ENCODE measurements at regions not wholly inside any gene's neighbourhood (a gene's known extent, or its start where the extent isn't known, plus 50 kb on each side); places are given as distances from the start of the nearest gene placed in this dataset.

DNA sequence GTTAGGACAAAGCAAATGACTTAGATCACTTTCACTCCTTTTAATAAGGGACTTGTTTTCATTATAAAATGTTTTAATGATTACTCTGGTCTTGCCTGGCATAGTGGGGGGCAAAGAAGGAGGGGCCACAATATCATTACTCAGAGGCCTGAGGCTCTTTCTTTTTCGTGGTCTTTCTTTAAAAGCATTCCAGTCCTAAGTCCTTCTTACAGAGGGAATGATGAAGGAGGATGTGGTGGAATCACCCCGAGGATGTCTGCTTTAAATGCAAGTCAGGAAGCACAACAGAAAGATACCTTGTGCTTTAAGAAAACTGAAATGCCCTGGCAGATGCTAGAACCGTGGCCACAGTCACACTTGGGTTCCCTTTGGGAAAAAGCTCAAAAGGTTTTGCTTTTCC, 379.1 kb downstream of the INHBA start:
- no peaks in the 10 kb centered on the region for H4K20me1 ChIP-seq (ENCODE audit: control insufficient read depth, insufficient read depth, low read length, poor library complexity, severe bottlenecking)
- CTCF ChIA-PET = no interaction called here
- POLR2A ChIA-PET = no interaction called here
- H3K9me3 Mint-ChIP-seq (ENCODE audit: insufficient read depth) = no peaks in the 10 kb centered on the region
- no peak overlapping the region for H3K27ac ChIP-seq (ENCODE audit: low read length in 2 of 2)
- H3K4me1 ChIP-seq (ENCODE audit: control insufficient read depth in 2 of 2, insufficient read depth in 2 of 2, low read length in 2 of 2) = no peaks in the 10 kb centered on the region
- no peaks in the 10 kb centered on the region for H3K9me3 ChIP-seq (ENCODE audit: control extremely low read depth in 1 of 3, control insufficient read depth in 2 of 3, insufficient read depth in 1 of 3, low read length in 2 of 3)
- H3K27me3 Mint-ChIP-seq = peaks cover 3% of the 10 kb centered on the region
- intact Hi-C loops (cut with micrococcal nuclease) = no loop called here
- no peaks in the 10 kb centered on the region for H3K4me1 Mint-ChIP-seq
- no peak overlapping the region for H3K27ac Mint-ChIP-seq
- DNase-seq = no peak
- no peak overlapping the region for H3K4me2 ChIP-seq (replicated peaks; ENCODE audit: low read depth, low read length, poor library complexity, severe bottlenecking)
- H3K9ac ChIP-seq (ENCODE audit: low read length) = no peak overlapping the region
- no peaks in the 10 kb centered on the region for H3K36me3 ChIP-seq (replicated peaks in 1 of 2; ENCODE audit: control extremely low read depth in 1 of 2, control insufficient read depth in 1 of 2, extremely low read depth in 1 of 2, insufficient read depth in 2 of 2, low read length in 1 of 2)
- no peaks in the 10 kb centered on the region for H3K27me3 ChIP-seq (replicated peaks in 1 of 4; ENCODE audit: control extremely low read depth in 1 of 4, control insufficient read depth in 3 of 4, insufficient read depth in 4 of 4, low read length in 3 of 4)
- no peaks in the 10 kb centered on the region for H3K79me2 ChIP-seq (ENCODE audit: control insufficient read depth, insufficient read depth, low read length)
- no peak for ATAC-seq (ENCODE audit: low read depth)
- no peak overlapping the region for H3K4me3 Mint-ChIP-seq
- H3K4me3 ChIP-seq (ENCODE audit: control extremely low read depth in 1 of 5, extremely low read depth in 1 of 5, insufficient read depth in 1 of 5, low read depth in 2 of 5, low read length in 4 of 5) = no peak overlapping the region
- no peak overlapping the region for H2AFZ ChIP-seq (ENCODE audit: insufficient read depth, low read depth, low read length, poor library complexity, severe bottlenecking)
- WGBS (ENCODE audit: insufficient coverage) = no CpG with 5 or more reads among the region's 3 CpGs
- TF ChIP-seq CTCF (IDR thresholded peaks at IDR 0.05) = no peak
- no peak for TF ChIP-seq EZH2 (IDR thresholded peaks at IDR 0.05; ENCODE audit: borderline replicate concordance, insufficient read depth, low read depth, low read length, poor library complexity, severe bottlenecking)

DNA sequence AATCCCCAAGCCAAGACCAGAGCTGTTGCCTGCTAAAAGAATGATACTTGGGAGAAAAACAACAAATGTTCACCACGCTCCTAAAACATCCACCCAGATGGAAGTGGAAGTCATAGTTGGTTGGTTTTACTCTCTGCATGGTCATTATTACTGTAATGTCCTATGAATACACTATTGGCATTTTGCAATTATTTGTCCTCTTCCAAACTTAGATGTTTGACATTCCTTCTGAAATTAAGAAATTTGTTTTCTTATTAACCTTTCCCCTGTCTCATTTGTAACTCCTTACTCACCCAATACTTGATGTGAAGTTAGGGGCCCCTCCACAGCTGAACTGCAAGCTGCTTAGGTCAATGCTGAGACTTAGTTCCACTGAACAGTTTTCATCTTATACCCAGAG, 383.3 kb downstream of the INHBA start:
- no peak overlapping the region for H3K27ac Mint-ChIP-seq
- H3K27ac ChIP-seq (ENCODE audit: low read length in 2 of 2) = no peak overlapping the region
- CTCF ChIA-PET = no interaction called here
- DNase-seq = no peak
- intact Hi-C loops (cut with micrococcal nuclease) = no loop called here
- H3K9me3 Mint-ChIP-seq (ENCODE audit: insufficient read depth) = peaks cover 3% of the 10 kb centered on the region
- WGBS (ENCODE audit: insufficient coverage) = no CpG with 5 or more reads among the region's 1 CpG
- no peaks in the 10 kb centered on the region for H3K4me1 ChIP-seq (ENCODE audit: control insufficient read depth in 2 of 2, insufficient read depth in 2 of 2, low read length in 2 of 2)
- POLR2A ChIA-PET = no interaction called here
- no peak overlapping the region for H3K4me3 Mint-ChIP-seq
- no peak overlapping the region for H2AFZ ChIP-seq (ENCODE audit: insufficient read depth, low read depth, low read length, poor library complexity, severe bottlenecking)
- no peaks in the 10 kb centered on the region for H3K27me3 ChIP-seq (replicated peaks in 1 of 4; ENCODE audit: control extremely low read depth in 1 of 4, control insufficient read depth in 3 of 4, insufficient read depth in 4 of 4, low read length in 3 of 4)
- peaks cover 0 to 9% (median 0%) of the 10 kb centered on the region in 3 donors for H3K9me3 ChIP-seq (ENCODE audit: control extremely low read depth in 1 of 3, control insufficient read depth in 2 of 3, insufficient read depth in 1 of 3, low read length in 2 of 3)
- no peak overlapping the region for H3K4me3 ChIP-seq (ENCODE audit: control extremely low read depth in 1 of 5, extremely low read depth in 1 of 5, insufficient read depth in 1 of 5, low read depth in 2 of 5, low read length in 4 of 5)
- no peaks in the 10 kb centered on the region for H3K79me2 ChIP-seq (ENCODE audit: control insufficient read depth, insufficient read depth, low read length)
- H3K4me1 Mint-ChIP-seq = no peaks in the 10 kb centered on the region
- TF ChIP-seq EZH2 (IDR thresholded peaks at IDR 0.05; ENCODE audit: borderline replicate concordance, insufficient read depth, low read depth, low read length, poor library complexity, severe bottlenecking) = no peak
- TF ChIP-seq CTCF (IDR thresholded peaks at IDR 0.05) = no peak
- H3K36me3 ChIP-seq (replicated peaks in 1 of 2; ENCODE audit: control extremely low read depth in 1 of 2, control insufficient read depth in 1 of 2, extremely low read depth in 1 of 2, insufficient read depth in 2 of 2, low read length in 1 of 2) = no peaks in the 10 kb centered on the region
- no peaks in the 10 kb centered on the region for H3K27me3 Mint-ChIP-seq
- ATAC-seq (ENCODE audit: low read depth) = no peak
- no peaks in the 10 kb centered on the region for H4K20me1 ChIP-seq (ENCODE audit: control insufficient read depth, insufficient read depth, low read length, poor library complexity, severe bottlenecking)
- no peak overlapping the region for H3K9ac ChIP-seq (ENCODE audit: low read length)
- H3K4me2 ChIP-seq (replicated peaks; ENCODE audit: low read depth, low read length, poor library complexity, severe bottlenecking) = no peak overlapping the region
